IMR-90 (cell line): ENCODE measurements at regions not wholly inside any gene's neighbourhood (a gene's known extent, or its start where the extent isn't known, plus 50 kb on each side); places are given as distances from the start of the nearest gene placed in this dataset.

Experiments
- ATAC-seq: fragments of 200-7000 bp; cut with Tn5 transposase; 2 replicates; pipeline ENCODE4 v1.9.1; 2020; ENCODE audit warnings: low read depth, mild to moderate bottlenecking, moderate library complexity
- BruUV-seq: library from RNA; stranded (reverse); fragments of 400-500 nt; replicated peaks from 2 replicates; lab custom pipeline; 2021; lab: Mats Ljungman, UMichigan
- CTCF ChIA-PET: fragments of 300-600 bp; formaldehyde crosslinking; extraction: SDS; loops from one replicate; lab custom pipeline; 2021; ENCODE audit warnings: antibody characterized with exemption; lab: Yijun Ruan, JAX
- POLR2A ChIA-PET: fragments of 300-600 bp; sonication (Branson Sonifier 250); formaldehyde crosslinking; loops from one replicate; lab custom pipeline; 2022; ENCODE audit warnings: antibody characterized with exemption; ENCODE audit not compliant: unreplicated experiment; lab: Charles Lee
- DNase-seq: peaks from one replicate; pipeline ENCODE4 v3.0.0; 2013
- H2AFZ ChIP-seq: replicated peaks from 2 replicates; pipeline ENCODE3; 2013; ENCODE audit warnings: low read length, mild to moderate bottlenecking; ENCODE audit not compliant: poor library complexity
- H2AK5ac ChIP-seq: 2 replicates; pipeline ENCODE4 v1.6.1; 2013; ENCODE audit warnings: low read depth, low read length, inconsistent platforms
- H2AK9ac ChIP-seq: replicated peaks from 2 replicates; pipeline ENCODE3; 2013; ENCODE audit warnings: mild to moderate bottlenecking, low read depth, low read length, moderate library complexity; ENCODE audit not compliant: poor library complexity
- H2BK120ac ChIP-seq: 2 replicates; pipeline ENCODE4 v1.6.1; 2013; ENCODE audit warnings: low read depth, low read length, inconsistent platforms
- H2BK15ac ChIP-seq: 3 replicates; pipeline ENCODE4 v1.6.1; 2013; ENCODE audit warnings: low read depth, low read length, inconsistent platforms
- H2BK20ac ChIP-seq: 2 replicates; pipeline ENCODE4 v1.6.1; 2013; ENCODE audit warnings: low read depth, mild to moderate bottlenecking, inconsistent platforms, low read length, moderate library complexity
- H2BK5ac ChIP-seq: 2 replicates; pipeline ENCODE4 v1.6.1; 2013; ENCODE audit warnings: mild to moderate bottlenecking, low read depth, low read length, inconsistent platforms; ENCODE audit not compliant: poor library complexity, severe bottlenecking
- H3K14ac ChIP-seq: replicated peaks from 2 replicates; pipeline ENCODE4 v1.6.1; 2013; ENCODE audit warnings: low read depth, low read length, inconsistent platforms
- H3K18ac ChIP-seq: 2 replicates; pipeline ENCODE4 v1.6.1; 2013; ENCODE audit warnings: low read depth, low read length, control low read depth
- H3K23ac ChIP-seq: 2 replicates; pipeline ENCODE4 v1.6.1; 2013; ENCODE audit warnings: low read depth, low read length, inconsistent platforms
- H3K27ac ChIP-seq: 2 replicates; pipeline ENCODE4 v1.5.1; 2013; ENCODE audit warnings: mild to moderate bottlenecking, control low read depth, low read length; ENCODE audit not compliant: insufficient read depth
- H3K27me3 ChIP-seq: 2 replicates; pipeline ENCODE4 v1.6.1; 2013; ENCODE audit warnings: low read length; ENCODE audit not compliant: control insufficient read depth, insufficient read depth
- H3K36me3 ChIP-seq: 2 replicates; pipeline ENCODE4 v1.6.1; 2013; ENCODE audit warnings: low read length, mixed read lengths; ENCODE audit not compliant: control insufficient read depth, insufficient read depth
- H3K4ac ChIP-seq: 2 replicates; pipeline ENCODE4 v1.6.1; 2013; ENCODE audit warnings: low read depth, low read length, inconsistent platforms
- H3K4me1 ChIP-seq: 2 replicates; pipeline ENCODE4 v1.6.1; 2013; ENCODE audit warnings: low read length, mixed read lengths; ENCODE audit not compliant: control insufficient read depth, insufficient read depth
- H3K4me2 ChIP-seq: 2 replicates; pipeline ENCODE4 v1.6.1; 2013; ENCODE audit warnings: low read depth, mild to moderate bottlenecking, control low read depth, low read length, moderate library complexity
- H3K4me3 ChIP-seq: 2 replicates; pipeline ENCODE4 v1.5.1; 2013; ENCODE audit warnings: low read depth, mild to moderate bottlenecking, control low read depth, low read length, moderate library complexity; ENCODE audit not compliant: insufficient read depth
- H3K56ac ChIP-seq: 2 replicates; pipeline ENCODE4 v1.6.1; 2013; ENCODE audit warnings: low read length, inconsistent platforms; ENCODE audit not compliant: insufficient read depth; ENCODE audit errors: extremely low read depth
- H3K79me1 ChIP-seq, 2 experiments: 2 replicates each; pipeline ENCODE4 v1.6.1; 2013; ENCODE audit warnings: low read length in 2 of 2, inconsistent platforms in 1 of 2, low read depth in 1 of 2
- H3K9ac ChIP-seq: 2 replicates; pipeline ENCODE4 v1.6.1; 2013; ENCODE audit warnings: low read depth, low read length, control low read depth
- H3K9me1 ChIP-seq: 2 replicates; pipeline ENCODE4 v1.6.1; 2013; ENCODE audit warnings: low read length, inconsistent platforms; ENCODE audit not compliant: insufficient read depth
- H3K9me3 ChIP-seq: 2 replicates; pipeline ENCODE4 v1.6.1; 2013; ENCODE audit warnings: low read length; ENCODE audit not compliant: control insufficient read depth, insufficient read depth
- H4K20me1 ChIP-seq: 2 replicates; pipeline ENCODE4 v1.6.1; 2013; ENCODE audit warnings: low read length, inconsistent platforms; ENCODE audit not compliant: insufficient read depth
- H4K5ac ChIP-seq: 2 replicates; pipeline ENCODE4 v1.6.1; 2013; ENCODE audit warnings: mild to moderate bottlenecking, low read depth, low read length, control low read depth
- H4K8ac ChIP-seq, 2 experiments: 2 replicates each; pipeline ENCODE4 v1.6.1; 2013; ENCODE audit warnings: low read depth in 2 of 2, low read length in 2 of 2, control low read depth in 1 of 2, inconsistent platforms in 1 of 2
- H4K91ac ChIP-seq: 2 replicates; pipeline ENCODE4 v1.6.1; 2013; ENCODE audit warnings: low read depth, low read length, inconsistent platforms; ENCODE audit not compliant: insufficient read depth
- CEBPB ChIP-seq: IDR thresholded peaks from 2 replicates; pipeline ENCODE4 v1.6.1; 2012; ENCODE audit warnings: low read depth, low read length, improper control_type of control experiment
- ELK1 ChIP-seq: fragments of 150-350 bp; IDR thresholded peaks from 2 replicates; pipeline ENCODE4 v1.6.1; 2016; ENCODE audit warnings: low read depth, mild to moderate bottlenecking, low read length, moderate library complexity, borderline replicate concordance
- WGBS, 2 experiments: methylation state at CpG; one replicate each; pipeline versions ENCODE4 v1.1.5 to v1.1.7; 2013; ENCODE audit warnings: missing lambda C conversion rate in 2 of 2; ENCODE audit not compliant: insufficient read length in 1 of 2; ENCODE audit errors: extremely low coverage in 2 of 2; 5-methylcytosine and 5-hydroxymethylcytosine counted together
- dilution Hi-C: fragments of 300-500 bp; cut with HindIII; formaldehyde crosslinking; loops from one replicate; pipeline ENCODE4 v1.14.3; 2018; ENCODE audit warnings: low sequenced_read_pairs; ENCODE audit not compliant: unreplicated experiment
- in situ Hi-C: fragments of 300-500 bp; cut with MboI; formaldehyde crosslinking; loops from 3 replicates; pipeline ENCODE4 v1.14.3; 2019; ENCODE audit warnings: low sequenced_read_pairs, inconsistent platforms, mixed read lengths
- intact Hi-C: fragments of 100-400 bp; cut with micrococcal nuclease; formaldehyde crosslinking; loops from 2 replicates; pipeline ENCODE4 v1.10.0; 2022

GRCh38 chrX:137178392-137178791, 144.6 kb upstream of the GPR101 start:
- no peak for TF ChIP-seq ELK1
- TF ChIP-seq CEBPB = peak; percentile 82
- no peak overlapping the region for H3K9ac ChIP-seq
- no peak overlapping the region for H3K4me2 ChIP-seq
- no peaks in the 10 kb centered on the region for H4K20me1 ChIP-seq
- in situ Hi-C loops (no loop called here), dilution Hi-C loops (no loop called here), intact Hi-C loops (no loop called here)
- no peak for ATAC-seq
- H3K18ac ChIP-seq = no peak overlapping the region
- H3K27ac ChIP-seq = no peak overlapping the region
- H3K36me3 ChIP-seq = no peaks in the 10 kb centered on the region
- no peak overlapping the region for H3K23ac ChIP-seq
- H2BK5ac ChIP-seq = no peak overlapping the region
- H3K56ac ChIP-seq = no peak overlapping the region
- no peaks in the 10 kb centered on the region for H3K4me1 ChIP-seq
- H2AK5ac ChIP-seq = no peak overlapping the region
- no peak for DNase-seq
- no peak overlapping the region for H2BK20ac ChIP-seq
- no peak overlapping the region for H4K91ac ChIP-seq
- H3K9me3 ChIP-seq = no peaks in the 10 kb centered on the region
- WGBS, 2 experiments = no CpG with 5 or more reads among the region's 3 CpGs
- CTCF ChIA-PET = no interaction called here
- no peak overlapping the region for H2BK15ac ChIP-seq
- no peaks in the 10 kb centered on the region for H3K27me3 ChIP-seq
- no peak overlapping the region for H2AFZ ChIP-seq
- H4K5ac ChIP-seq = no peak overlapping the region
- BruUV-seq = no TSS peak
- no peaks in the 10 kb centered on the region for H3K9me1 ChIP-seq
- H3K4me3 ChIP-seq = no peak overlapping the region
- no peak overlapping the region for H3K14ac ChIP-seq
- no peak overlapping the region for H4K8ac ChIP-seq
- no peaks in the 10 kb centered on the region for H3K79me1 ChIP-seq
- POLR2A ChIA-PET = no interaction called here
- no peak overlapping the region for H2BK120ac ChIP-seq
- H2AK9ac ChIP-seq = no peak overlapping the region
- H3K4ac ChIP-seq = no peak overlapping the region
